NCI-H774 (cell line): ENCODE measurements at regions not wholly inside any gene's neighbourhood (a gene's known extent, or its start where the extent isn't known, plus 50 kb on each side); places are given as distances from the start of the nearest gene placed in this dataset.

Experiments
- DNase-seq: peaks from one replicate; lab custom pipeline; 2025; lab: John Stamatoyannopoulos, UW

- DNase-seq, result no peak
Measured at GRCh38 chr2:149743842-149744448, 156.4 kb upstream of the MMADHC start.

- no peak for DNase-seq
Measured at GRCh38 chr2:149741646-149742045, 154.1 kb upstream of the MMADHC start.

GRCh38 chr2:149740490-149740889 is 152.9 kb upstream of the MMADHC start:
- DNase-seq, result no peak

- no peak for DNase-seq
Measured at GRCh38 chr2:149739883-149740265, 152.3 kb upstream of the MMADHC start.

GRCh38 chr2:149739171-149739882 is 151.8 kb upstream of the MMADHC start:
- DNase-seq, result no peak

GRCh38 chr2:149738767-149739166 is 151.2 kb upstream of the MMADHC start:
- DNase-seq, result no peak

GRCh38 chr2:149737896-149738295 is 150.3 kb upstream of the MMADHC start:
- DNase-seq, result no peak

- DNase-seq, result no peak
Measured at GRCh38 chr2:149735237-149735958, 147.8 kb upstream of the MMADHC start.

- no peak for DNase-seq
Measured at GRCh38 chr2:149733936-149734685, 146.5 kb upstream of the MMADHC start.

GRCh38 chr2:149732730-149733290 is 145.2 kb upstream of the MMADHC start:
- DNase-seq, result no peak

- DNase-seq, result no peak
Measured at GRCh38 chr2:149732001-149732685, 144.6 kb upstream of the MMADHC start.

- DNase-seq, result no peak
Measured at GRCh38 chr2:149731079-149731478, 143.5 kb upstream of the MMADHC start.

- no peak for DNase-seq
Measured at GRCh38 chr2:149729586-149729985, 142.0 kb upstream of the MMADHC start.

- no peak for DNase-seq
Measured at GRCh38 chr2:149727927-149728326, 140.4 kb upstream of the MMADHC start.

- no peak for DNase-seq
Measured at GRCh38 chr2:149725234-149725633, 137.7 kb upstream of the MMADHC start.

GRCh38 chr2:149724091-149724490 is 136.5 kb upstream of the MMADHC start:
- no peak for DNase-seq

- DNase-seq, result no peak
Measured at GRCh38 chr2:149720615-149721014, 133.0 kb upstream of the MMADHC start.

- DNase-seq, result no peak
Measured at GRCh38 chr2:149719695-149720094, 132.1 kb upstream of the MMADHC start.

- DNase-seq, result no peak
Measured at GRCh38 chr2:149716687-149717086, 129.1 kb upstream of the MMADHC start.

GRCh38 chr2:149715894-149716293 is 128.3 kb upstream of the MMADHC start:
- no peak for DNase-seq

GRCh38 chr2:149715005-149715592 is 127.5 kb upstream of the MMADHC start:
- DNase-seq, result no peak
